ENCODE measurements at regions not wholly inside any gene's neighbourhood (a gene's known extent, or its start where the extent isn't known, plus 50 kb on each side); places are given as distances from the start of the nearest gene placed in this dataset.
"Not testable (repeated sequence)": the region's sequence is repeated elsewhere in the genome, so short reads cannot be mapped to it uniquely, and the experiment has no call there.

DNA sequence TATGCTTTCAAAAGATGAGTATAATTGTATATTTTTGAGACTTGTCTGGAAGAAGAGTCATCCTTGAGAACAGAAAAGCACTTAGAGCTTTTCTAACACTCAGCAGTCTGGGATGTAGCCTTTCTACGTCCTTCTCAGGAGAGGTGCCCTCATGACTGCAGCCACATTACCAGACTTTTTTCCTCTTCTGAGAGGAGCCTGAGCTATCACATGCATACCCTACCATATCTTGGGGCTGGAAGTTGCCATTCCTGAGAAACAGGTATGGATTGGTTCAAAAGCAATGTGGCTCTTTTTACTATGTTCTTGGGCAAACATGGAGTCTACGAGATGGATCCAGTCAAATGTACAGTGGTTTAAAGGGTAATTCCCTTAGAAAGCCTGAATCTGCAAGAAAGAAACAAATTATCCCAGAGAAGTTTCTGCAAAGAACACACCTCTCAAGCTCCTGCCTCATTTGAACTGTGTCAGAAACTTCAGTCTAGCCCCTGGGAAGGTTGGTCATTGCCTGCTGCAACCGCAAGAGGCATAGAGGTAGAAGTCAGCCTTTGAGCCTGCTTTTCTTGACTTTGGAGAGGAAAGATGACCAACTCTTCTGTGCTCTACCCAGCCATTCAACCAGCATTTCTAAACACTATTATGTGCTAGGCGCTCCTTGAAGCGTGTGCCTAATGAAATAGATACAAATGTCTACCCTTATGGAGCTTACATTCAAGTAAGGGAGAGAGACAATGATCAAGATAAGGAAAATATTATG is 401.9 kb upstream of the ACTBL2 start:
- TF ChIP-seq CTCF (IDR thresholded peaks at IDR 0.05; ENCODE audit: low read depth, low read length): no peak
- DNase-seq (ENCODE audit: extremely low read depth, low read depth): no peak

DNA sequence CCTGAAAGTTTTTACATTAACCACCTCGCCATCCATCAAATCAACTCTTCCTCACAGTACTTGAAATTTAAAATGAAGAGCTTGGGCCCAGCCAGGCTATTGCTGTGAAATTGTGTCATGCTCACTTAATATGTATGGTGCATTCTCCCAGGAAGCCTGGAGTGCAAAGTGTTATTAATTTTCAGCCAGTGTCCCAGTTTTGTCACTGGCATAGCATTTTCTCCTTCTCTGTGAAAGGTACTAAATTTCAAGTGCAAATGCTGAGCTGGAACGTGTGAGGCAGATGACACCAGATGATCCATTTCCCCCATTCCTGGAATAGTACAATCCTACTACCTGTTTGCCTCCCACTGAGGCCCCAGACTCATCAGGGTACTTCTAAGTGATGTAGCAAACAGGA is 397.6 kb upstream of the ACTBL2 start:
- no peak for TF ChIP-seq CTCF (IDR thresholded peaks at IDR 0.05; ENCODE audit: low read depth, low read length)
- no peak for DNase-seq (ENCODE audit: extremely low read depth, low read depth)

- no peak for TF ChIP-seq CTCF (IDR thresholded peaks at IDR 0.05; ENCODE audit: low read depth, low read length)
- DNase-seq (ENCODE audit: extremely low read depth, low read depth): no peak
These were observed 395.7 kb upstream of the ACTBL2 start for GRCh38 chr5:57878301-57878722.

GRCh38 chr5:57871496-57871895 is 388.9 kb upstream of the ACTBL2 start:
- DNase-seq (ENCODE audit: extremely low read depth, low read depth): no peak
- no peak for TF ChIP-seq CTCF (IDR thresholded peaks at IDR 0.05; ENCODE audit: low read depth, low read length)

GRCh38 chr5:57870267-57870666 is 387.7 kb upstream of the ACTBL2 start:
- DNase-seq (ENCODE audit: extremely low read depth, low read depth): not testable (repeated sequence)

DNA sequence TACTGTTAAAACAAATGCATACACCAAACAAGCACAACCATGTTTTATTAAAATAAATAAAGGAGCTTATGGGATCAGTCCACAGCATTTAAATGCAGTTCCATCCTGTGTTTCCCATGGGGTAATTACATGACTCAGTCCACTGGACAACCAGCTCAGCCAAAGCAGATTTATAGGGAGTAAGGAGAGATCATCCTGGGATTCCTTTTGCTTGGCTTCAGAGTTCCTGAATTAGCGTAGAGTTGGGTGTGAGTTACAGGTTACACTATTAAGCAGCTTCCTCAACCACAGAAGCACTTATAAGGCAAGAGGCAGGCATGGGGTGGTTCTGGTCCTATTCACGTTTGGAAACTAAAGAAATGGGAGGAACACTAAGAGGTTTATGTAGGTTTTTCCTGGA is 381.1 kb upstream of the ACTBL2 start:
- no peak for DNase-seq (ENCODE audit: extremely low read depth, low read depth)
- no peak for TF ChIP-seq CTCF (IDR thresholded peaks at IDR 0.05; ENCODE audit: low read depth, low read length)

DNA sequence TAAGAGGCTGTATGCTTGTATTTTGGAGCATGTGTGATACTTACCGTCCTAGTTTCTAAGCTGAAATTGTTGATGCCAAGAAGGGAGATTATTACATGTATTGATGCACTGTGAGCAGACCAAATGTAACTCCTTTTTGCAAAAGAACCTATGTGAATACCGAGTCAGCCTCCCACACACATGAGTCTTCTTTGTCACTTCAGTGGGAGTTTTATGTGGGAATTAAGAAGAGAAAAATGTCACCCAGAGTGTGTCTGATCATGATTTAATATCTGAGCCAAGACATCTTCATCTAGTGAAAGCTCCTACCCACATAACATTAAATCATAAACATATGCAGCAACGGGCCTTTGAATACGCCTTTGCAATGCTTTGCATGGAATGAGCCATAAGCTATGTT is 380.3 kb upstream of the ACTBL2 start:
- TF ChIP-seq CTCF (IDR thresholded peaks at IDR 0.05; ENCODE audit: low read depth, low read length): no peak
- no peak for DNase-seq (ENCODE audit: extremely low read depth, low read depth)

DNA sequence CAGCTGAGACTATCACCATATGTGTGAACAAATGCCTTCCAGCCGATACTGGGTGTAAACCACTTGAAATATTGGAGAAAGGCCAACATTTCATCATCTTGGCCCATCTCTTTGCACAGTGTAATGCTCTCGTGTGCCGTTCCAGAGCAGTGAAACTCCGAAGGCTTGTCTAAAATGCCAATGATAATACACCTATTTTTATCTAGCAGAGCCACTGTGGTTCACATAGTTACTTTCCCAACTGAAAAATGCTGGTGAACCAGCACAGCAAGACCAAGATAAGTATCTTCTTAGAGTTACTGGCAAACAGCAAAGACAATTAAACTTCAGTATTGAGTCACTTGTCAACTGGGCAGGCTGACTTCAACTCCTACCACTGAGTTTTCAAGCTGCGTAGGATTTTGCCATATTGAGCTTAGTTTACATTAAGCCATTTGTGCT is 379.9 kb upstream of the ACTBL2 start:
- TF ChIP-seq CTCF (IDR thresholded peaks at IDR 0.05; ENCODE audit: low read depth, low read length): no peak
- DNase-seq (ENCODE audit: extremely low read depth, low read depth): no peak

All from AG09319 (cell line).